Smooth muscle cell (in vitro differentiated cells): ENCODE measurements at regions not wholly inside any gene's neighbourhood (a gene's known extent, or its start where the extent isn't known, plus 50 kb on each side); places are given as distances from the start of the nearest gene placed in this dataset.

Experiments
- DNase-seq: peaks from one replicate; lab custom pipeline; 2025; ENCODE audit not compliant: unreplicated experiment; lab: John Stamatoyannopoulos, UW
- H2AFZ ChIP-seq: fragments of 200-600 bp; sonication (generic); 2 replicates; pipeline ENCODE4 v1.6.0; 2016; ENCODE audit warnings: antibody characterized with exemption, low read depth, mild to moderate bottlenecking
- H3F3A ChIP-seq: fragments of 200-600 bp; sonication (generic); 2 replicates; pipeline ENCODE4 v1.6.0; 2017; ENCODE audit warnings: antibody characterized with exemption, low read depth
- H3K27ac ChIP-seq: fragments of 200-600 bp; sonication (generic); 2 replicates; pipeline ENCODE4 v1.5.1; 2016; ENCODE audit warnings: low read depth, mild to moderate bottlenecking
- H3K27me3 ChIP-seq: fragments of 200-600 bp; sonication (generic); 2 replicates; pipeline ENCODE4 v1.6.1; 2016; ENCODE audit warnings: low read depth, mild to moderate bottlenecking
- H3K36me3 ChIP-seq: fragments of 200-600 bp; sonication (generic); 2 replicates; pipeline ENCODE4 v1.5.1; 2016; ENCODE audit warnings: low read depth
- H3K4me1 ChIP-seq: fragments of 200-600 bp; sonication (generic); 2 replicates; pipeline ENCODE4 v1.5.1; 2016; ENCODE audit warnings: low read depth
- H3K4me2 ChIP-seq: fragments of 200-600 bp; sonication (generic); 2 replicates; pipeline ENCODE4 v1.6.0; 2016; ENCODE audit warnings: mild to moderate bottlenecking
- H3K4me3 ChIP-seq: fragments of 200-600 bp; sonication (generic); 2 replicates; pipeline ENCODE4 v1.5.1; 2016; ENCODE audit warnings: mild to moderate bottlenecking
- H3K79me2 ChIP-seq: fragments of 200-600 bp; sonication (generic); 2 replicates; pipeline ENCODE4 v1.6.0; 2016; ENCODE audit warnings: low read depth, mild to moderate bottlenecking
- H3K9ac ChIP-seq: fragments of 200-600 bp; sonication (generic); 2 replicates; pipeline ENCODE4 v1.6.0; 2016; ENCODE audit warnings: low read depth
- H3K9me3 ChIP-seq: fragments of 200-600 bp; sonication (generic); replicated peaks from 2 replicates; pipeline ENCODE4 v1.5.1; 2016; ENCODE audit warnings: low read depth
- H4K20me1 ChIP-seq: fragments of 200-600 bp; sonication (generic); 2 replicates; pipeline ENCODE4 v1.6.0; 2016; ENCODE audit warnings: low read depth
- CTCF ChIP-seq: fragments of 200-600 bp; sonication (generic); IDR thresholded peaks from 2 replicates; pipeline ENCODE4 v1.5.1; 2017; ENCODE audit warnings: borderline replicate concordance, mild to moderate bottlenecking, antibody characterized with exemption; ENCODE audit not compliant: insufficient read depth, poor library complexity, severe bottlenecking
- WGBS: methylation state at CpG from one replicate; pipeline ENCODE4 v1.1.7; 2016; ENCODE audit warnings: low lambda C conversion rate; 5-methylcytosine and 5-hydroxymethylcytosine counted together

GRCh38 chr13:33971562-33971819, 153.5 kb downstream of the RFC3 start:
- no peak for TF ChIP-seq CTCF
- Histone ChIP-seq H3K4me1 (no peaks in the 10 kb centered on the region), H3K9me3 (no peaks in the 10 kb centered on the region), H3K36me3 (no peaks in the 10 kb centered on the region), H3K9ac (no peak overlapping the region), H3K4me3 (no peak overlapping the region), H3K4me2 (no peak overlapping the region), H3K27me3 (no peaks in the 10 kb centered on the region), H3K79me2 (no peaks in the 10 kb centered on the region), H4K20me1 (no peaks in the 10 kb centered on the region), H3F3A (no peaks in the 10 kb centered on the region), H3K27ac (no peak overlapping the region), H2AFZ (no peak overlapping the region)
- no peak for DNase-seq

- Histone ChIP-seq H3K4me1 (no peaks in the 10 kb centered on the region), H3K27me3 (no peaks in the 10 kb centered on the region), H3K27ac (no peak overlapping the region), H3K79me2 (no peaks in the 10 kb centered on the region), H4K20me1 (no peaks in the 10 kb centered on the region), H3F3A (no peaks in the 10 kb centered on the region), H3K4me3 (no peak overlapping the region), H2AFZ (no peak overlapping the region), H3K36me3 (no peaks in the 10 kb centered on the region), H3K9ac (no peak overlapping the region), H3K4me2 (no peak overlapping the region), H3K9me3 (no peaks in the 10 kb centered on the region)
- no peak for TF ChIP-seq CTCF
- 86% methylated on average over 3 of the region's 3 CpGs for WGBS
- DNase-seq: no peak
Observed at GRCh38 chr13:33973194-33973593, 155.2 kb downstream of the RFC3 start.

- no peaks in the 10 kb centered on the region for H3K79me2 ChIP-seq
- no peak overlapping the region for H3K9ac ChIP-seq
- no peak overlapping the region for H3K4me2 ChIP-seq
- TF ChIP-seq CTCF: no peak
- no peak overlapping the region for H3K27ac ChIP-seq
- H3K9me3 ChIP-seq: no peaks in the 10 kb centered on the region
- H3K36me3 ChIP-seq: no peaks in the 10 kb centered on the region
- H4K20me1 ChIP-seq: no peaks in the 10 kb centered on the region
- H3K27me3 ChIP-seq: no peaks in the 10 kb centered on the region
- no peaks in the 10 kb centered on the region for H3K4me1 ChIP-seq
- DNase-seq: no peak
- H3F3A ChIP-seq: no peaks in the 10 kb centered on the region
- 96% methylated on average over 4 of the region's 4 CpGs for WGBS
- H3K4me3 ChIP-seq: no peak overlapping the region
- no peak overlapping the region for H2AFZ ChIP-seq
Observed at GRCh38 chr13:33976965-33977364, 159.0 kb downstream of the RFC3 start.

- no peaks in the 10 kb centered on the region for H3K79me2 ChIP-seq
- H3K9me3 ChIP-seq: no peaks in the 10 kb centered on the region
- no peaks in the 10 kb centered on the region for H3F3A ChIP-seq
- H3K4me2 ChIP-seq: no peak overlapping the region
- no peak for DNase-seq
- no peak overlapping the region for H3K9ac ChIP-seq
- H4K20me1 ChIP-seq: no peaks in the 10 kb centered on the region
- no peak overlapping the region for H3K27ac ChIP-seq
- H3K4me3 ChIP-seq: no peak overlapping the region
- no peaks in the 10 kb centered on the region for H3K27me3 ChIP-seq
- TF ChIP-seq CTCF: no peak
- no peaks in the 10 kb centered on the region for H3K36me3 ChIP-seq
- 90% methylated on average over 3 of the region's 3 CpGs for WGBS
- H2AFZ ChIP-seq: no peak overlapping the region
- H3K4me1 ChIP-seq: no peaks in the 10 kb centered on the region
Observed at GRCh38 chr13:33978653-33979052, 160.7 kb downstream of the RFC3 start.
